ENCODE measurements at regions not wholly inside any gene's neighbourhood (a gene's known extent, or its start where the extent isn't known, plus 50 kb on each side); places are given as distances from the start of the nearest gene placed in this dataset.

DNA sequence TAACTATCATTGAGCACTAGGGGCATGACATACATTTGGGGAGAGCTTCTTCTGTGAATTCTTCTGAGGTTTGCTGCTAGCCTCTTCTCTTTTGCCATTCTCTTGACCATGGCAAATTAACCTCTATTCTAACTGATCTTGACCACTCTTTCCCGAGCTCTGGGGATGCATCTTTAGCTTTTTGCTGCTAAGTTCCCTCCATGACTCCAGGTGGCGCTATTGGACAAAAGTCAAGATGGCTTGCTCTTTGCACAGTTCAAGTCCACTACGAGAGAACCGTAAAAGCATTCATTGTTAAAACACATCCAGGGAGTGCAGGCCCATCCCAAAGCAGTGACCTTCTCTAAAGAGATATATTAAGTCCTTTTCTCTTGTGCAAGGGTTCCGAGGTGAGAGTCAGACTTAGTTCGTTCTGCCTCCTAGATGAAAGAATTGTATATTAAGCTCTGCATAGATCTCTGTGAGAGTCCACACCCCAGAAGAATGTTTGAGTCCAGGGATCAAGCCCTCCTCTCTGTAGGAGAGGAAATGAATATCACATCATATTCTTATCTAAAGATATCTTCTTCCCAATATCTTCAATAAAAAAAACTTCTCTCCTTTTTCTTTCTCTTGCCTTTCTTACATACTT is 1152.9 kb upstream of the CDH6 start:
- H3K4me1 ChIP-seq, result no peaks in the 10 kb centered on the region
- TF ChIP-seq, protein P1, sequence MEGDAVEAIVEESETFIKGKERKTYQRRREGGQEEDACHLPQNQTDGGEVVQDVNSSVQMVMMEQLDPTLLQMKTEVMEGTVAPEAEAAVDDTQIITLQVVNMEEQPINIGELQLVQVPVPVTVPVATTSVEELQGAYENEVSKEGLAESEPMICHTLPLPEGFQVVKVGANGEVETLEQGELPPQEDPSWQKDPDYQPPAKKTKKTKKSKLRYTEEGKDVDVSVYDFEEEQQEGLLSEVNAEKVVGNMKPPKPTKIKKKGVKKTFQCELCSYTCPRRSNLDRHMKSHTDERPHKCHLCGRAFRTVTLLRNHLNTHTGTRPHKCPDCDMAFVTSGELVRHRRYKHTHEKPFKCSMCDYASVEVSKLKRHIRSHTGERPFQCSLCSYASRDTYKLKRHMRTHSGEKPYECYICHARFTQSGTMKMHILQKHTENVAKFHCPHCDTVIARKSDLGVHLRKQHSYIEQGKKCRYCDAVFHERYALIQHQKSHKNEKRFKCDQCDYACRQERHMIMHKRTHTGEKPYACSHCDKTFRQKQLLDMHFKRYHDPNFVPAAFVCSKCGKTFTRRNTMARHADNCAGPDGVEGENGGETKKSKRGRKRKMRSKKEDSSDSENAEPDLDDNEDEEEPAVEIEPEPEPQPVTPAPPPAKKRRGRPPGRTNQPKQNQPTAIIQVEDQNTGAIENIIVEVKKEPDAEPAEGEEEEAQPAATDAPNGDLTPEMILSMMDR (IDR thresholded peaks at IDR 0.05), result peak in 5 of 7 experiments; percentile 16 to 34 (median 28)
- TF ChIP-seq POLR2A (IDR thresholded peaks at IDR 0.05), result no peak
- H3K27me3 ChIP-seq, result no peaks in the 10 kb centered on the region
- intact Hi-C loops (cut with DNase I), result no loop called here
- H3K27ac ChIP-seq, result no peak overlapping the region
- no peak overlapping the region for H3K4me3 ChIP-seq
- H3K9me3 ChIP-seq, result no peaks in the 10 kb centered on the region
- DNase-seq (peak; percentile 9 to 21 (median 18)), ATAC-seq (no peak)
- no peaks in the 10 kb centered on the region for H3K36me3 ChIP-seq (replicated peaks in 1 of 2; ENCODE audit: insufficient read depth in 1 of 2, low read depth in 2 of 2)
- WGBS, 2 donors, result 23 to 27% methylated on average over 6 of the region's 6 CpGs

DNA sequence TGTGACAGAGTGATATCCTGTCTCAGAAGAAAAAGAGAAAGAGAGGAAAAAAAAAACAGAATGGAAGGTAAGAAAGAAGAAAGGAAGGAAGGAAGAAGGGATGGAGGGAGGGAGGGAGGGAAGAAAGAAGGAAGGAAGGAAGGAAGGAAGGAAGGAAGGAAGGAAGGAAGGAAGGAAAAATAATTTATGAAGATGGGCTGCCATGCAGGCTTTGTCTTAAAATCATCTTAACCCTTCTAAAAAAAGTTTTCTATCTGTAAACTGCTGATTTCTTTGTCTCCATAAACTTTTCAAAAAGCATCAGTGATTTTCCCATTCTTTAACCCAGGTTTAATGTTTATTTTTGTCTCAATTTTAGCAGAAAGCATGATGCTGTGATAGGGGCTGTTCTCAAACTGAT is 1154.1 kb upstream of the CDH6 start:
- no peaks in the 10 kb centered on the region for H3K27me3 ChIP-seq
- DNase-seq (no peak), ATAC-seq (no peak)
- no peak overlapping the region for H3K27ac ChIP-seq
- H3K4me1 ChIP-seq, result no peaks in the 10 kb centered on the region
- TF ChIP-seq, protein P1 (IDR thresholded peaks at IDR 0.05), result no peak
- TF ChIP-seq POLR2A (IDR thresholded peaks at IDR 0.05), result no peak
- H3K4me3 ChIP-seq, result no peak overlapping the region
- no peaks in the 10 kb centered on the region for H3K36me3 ChIP-seq (replicated peaks in 1 of 2; ENCODE audit: insufficient read depth in 1 of 2, low read depth in 2 of 2)
- intact Hi-C loops (cut with DNase I), result no loop called here
- H3K9me3 ChIP-seq, result no peaks in the 10 kb centered on the region

DNA sequence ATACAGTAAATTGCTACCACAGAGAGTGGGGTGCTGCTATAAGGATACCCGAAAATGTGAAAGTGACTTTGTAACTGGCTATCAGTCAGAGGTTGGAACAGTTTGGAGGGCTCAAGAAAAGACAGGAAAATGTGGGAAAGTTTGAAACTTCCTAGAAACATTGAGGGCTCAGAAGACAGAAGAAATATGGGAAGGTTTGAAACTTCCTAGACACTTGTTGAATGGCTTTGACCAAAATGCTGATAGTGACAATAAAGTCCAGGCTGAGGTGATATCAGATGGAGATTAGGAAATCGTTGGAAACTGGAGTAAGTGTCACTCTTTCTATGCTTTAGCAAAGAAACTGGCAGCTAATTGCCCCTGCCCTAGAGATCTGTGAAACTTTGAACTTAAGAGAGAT is 1158.6 kb upstream of the CDH6 start:
- TF ChIP-seq, protein P1 (IDR thresholded peaks at IDR 0.05), result no peak
- no peak for TF ChIP-seq POLR2A (IDR thresholded peaks at IDR 0.05)
- ATAC-seq (no peak), DNase-seq (no peak)
- H3K4me3 ChIP-seq, result no peak overlapping the region
- H3K4me1 ChIP-seq, result no peaks in the 10 kb centered on the region
- intact Hi-C loops (cut with DNase I), result no loop called here
- H3K27ac ChIP-seq, result no peak overlapping the region
- H3K9me3 ChIP-seq, result no peaks in the 10 kb centered on the region
- no peaks in the 10 kb centered on the region for H3K27me3 ChIP-seq
- WGBS, 2 donors, result 24 to 35% methylated on average over 2 of the region's 2 CpGs
- H3K36me3 ChIP-seq (replicated peaks in 1 of 2; ENCODE audit: insufficient read depth in 1 of 2, low read depth in 2 of 2), result no peaks in the 10 kb centered on the region

DNA sequence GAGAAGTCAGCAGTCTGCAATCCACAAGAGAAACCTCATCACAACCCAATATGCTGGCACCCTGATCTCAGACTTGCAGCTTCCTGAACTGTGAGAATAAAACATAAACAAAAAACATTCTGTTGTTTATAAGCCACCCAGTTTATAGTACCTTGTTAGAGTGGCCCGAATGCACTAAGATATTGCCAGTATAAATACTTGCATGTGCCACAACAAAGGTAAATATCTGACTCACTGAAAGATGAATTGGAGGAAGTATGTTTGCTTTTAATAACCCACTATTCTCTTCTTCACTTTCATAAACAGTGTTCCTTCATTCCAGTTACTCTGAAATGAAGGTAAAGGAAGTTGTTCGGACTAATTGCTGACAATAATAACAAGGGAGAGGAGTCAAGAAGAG is 1163.4 kb upstream of the CDH6 start:
- intact Hi-C loops (cut with DNase I), result no loop called here
- H3K27ac ChIP-seq, result no peak overlapping the region
- 35 to 40% methylated on average over 2 of the region's 2 CpGs for WGBS, 2 donors
- ATAC-seq (no peak), DNase-seq (no peak)
- no peak for TF ChIP-seq POLR2A (IDR thresholded peaks at IDR 0.05)
- TF ChIP-seq, protein P1 (IDR thresholded peaks at IDR 0.05), result no peak
- H3K9me3 ChIP-seq, result no peaks in the 10 kb centered on the region
- no peaks in the 10 kb centered on the region for H3K36me3 ChIP-seq (replicated peaks in 1 of 2; ENCODE audit: insufficient read depth in 1 of 2, low read depth in 2 of 2)
- H3K4me3 ChIP-seq, result no peak overlapping the region
- H3K4me1 ChIP-seq, result no peaks in the 10 kb centered on the region
- no peaks in the 10 kb centered on the region for H3K27me3 ChIP-seq

DNA sequence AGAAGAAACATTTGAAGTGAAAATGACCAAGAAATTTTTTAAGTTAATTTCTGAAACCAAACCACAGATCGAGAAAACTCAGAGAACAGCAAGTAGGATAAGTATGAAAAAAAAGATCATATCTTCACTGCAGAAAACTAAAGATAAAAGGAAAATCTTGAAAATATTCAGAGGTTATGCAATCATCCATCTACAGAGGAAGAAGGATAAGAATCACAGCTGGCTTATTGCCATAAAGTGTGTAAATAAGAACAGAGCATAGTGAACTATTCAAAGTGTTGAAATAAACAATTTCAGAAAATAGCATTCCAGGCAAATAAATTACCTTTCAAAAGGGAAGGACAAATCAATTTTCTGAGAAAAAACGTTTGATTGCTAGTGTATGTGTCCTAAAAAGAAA is 1191.7 kb upstream of the CDH6 start:
- WGBS, 2 donors, result 36 to 38% methylated on average over 2 of the region's 2 CpGs
- H3K4me1 ChIP-seq, result no peaks in the 10 kb centered on the region
- no peaks in the 10 kb centered on the region for H3K27me3 ChIP-seq
- DNase-seq, result no peak
- H3K27ac ChIP-seq, result no peak overlapping the region
- no peak for ATAC-seq
- no peaks in the 10 kb centered on the region for H3K36me3 ChIP-seq (replicated peaks in 1 of 2; ENCODE audit: insufficient read depth in 1 of 2, low read depth in 2 of 2)
- TF ChIP-seq POLR2A (IDR thresholded peaks at IDR 0.05), result no peak
- TF ChIP-seq, protein P1 (IDR thresholded peaks at IDR 0.05), result no peak
- intact Hi-C loops (cut with DNase I), result no loop called here
- H3K4me3 ChIP-seq, result no peak overlapping the region
- H3K9me3 ChIP-seq, result no peaks in the 10 kb centered on the region

Data from body of pancreas (tissue), 4 donors.